Lung (tissue), 11 donors: ENCODE measurements at regions not wholly inside any gene's neighbourhood (a gene's known extent, or its start where the extent isn't known, plus 50 kb on each side); places are given as distances from the start of the nearest gene placed in this dataset.

ENCODE experiments used
- ATAC-seq: fragments of 200-7000 bp; cut with Tn5 transposase; one replicate; pipeline ENCODE4 v1.9.1; 2020; ENCODE audit warnings: moderate number of reproducible peaks; ENCODE audit not compliant: insufficient read depth, low FRiP score
- DNase-seq, 3 donors: peaks; one replicate each; pipeline ENCODE4 v3.0.0-alpha.2; 2013 to 2017
- H3K27ac ChIP-seq, 2 donors: one replicate each; pipeline ENCODE4 v1.5.1; 2013; ENCODE audit warnings: mild to moderate bottlenecking in 2 of 2, moderate library complexity in 2 of 2, control low read depth in 1 of 2, inconsistent platforms in 1 of 2, low read depth in 1 of 2, low read length in 1 of 2
- H3K27me3 ChIP-seq, 3 donors: one replicate each; pipeline ENCODE4 v1.5.1; 2013; ENCODE audit warnings: low read length in 2 of 3; ENCODE audit not compliant: control insufficient read depth in 3 of 3, insufficient read depth in 3 of 3
- H3K36me3 ChIP-seq, 4 donors: one replicate each; pipeline ENCODE4 v1.5.1; 2013; ENCODE audit warnings: low read length in 4 of 4, mild to moderate bottlenecking in 1 of 4, moderate library complexity in 1 of 4; ENCODE audit not compliant: control insufficient read depth in 4 of 4, insufficient read depth in 4 of 4
- H3K4me1 ChIP-seq, 5 donors: one replicate each; pipeline ENCODE4 v1.5.1; 2013; ENCODE audit warnings: low read length in 5 of 5, mild to moderate bottlenecking in 2 of 5, moderate library complexity in 1 of 5; ENCODE audit not compliant: control insufficient read depth in 5 of 5, insufficient read depth in 5 of 5
- H3K4me3 ChIP-seq: one replicate; pipeline ENCODE4 v1.5.1; 2013; ENCODE audit warnings: mild to moderate bottlenecking, control low read depth, moderate library complexity
- H3K9ac ChIP-seq, 2 donors: one replicate each; pipeline ENCODE4 v1.5.1; 2013; ENCODE audit warnings: low read length in 2 of 2, control low read depth in 1 of 2; ENCODE audit not compliant: insufficient read depth in 1 of 2
- H3K9me3 ChIP-seq, 4 donors: one replicate each; pipeline ENCODE4 v1.5.1; 2013; ENCODE audit warnings: low read length in 3 of 4, mild to moderate bottlenecking in 1 of 4, moderate library complexity in 1 of 4; ENCODE audit not compliant: control insufficient read depth in 4 of 4, insufficient read depth in 3 of 4
- WGBS, 2 donors: extraction: QIAGEN DNeasy Blood & Tissue Kit; methylation state at CpG; one replicate each; pipeline ENCODE4 v1.1.7; 2013; 5-methylcytosine and 5-hydroxymethylcytosine counted together
- TF ChIP-seq, protein P1 (sequence below): IDR thresholded peaks from 2 replicates; pipeline ENCODE4 v1.5.1; 2012; ENCODE audit warnings: mild to moderate bottlenecking; ENCODE audit errors: control extremely low read depth, extremely low read depth
- donor health status: control.
- donor health status: control.
- donor health status: Bipolar disorder and iron deficiency.
- donor health status: healthy.
- donor health status: DM: yes; HTN: yes; CAD: no.

DNA sequence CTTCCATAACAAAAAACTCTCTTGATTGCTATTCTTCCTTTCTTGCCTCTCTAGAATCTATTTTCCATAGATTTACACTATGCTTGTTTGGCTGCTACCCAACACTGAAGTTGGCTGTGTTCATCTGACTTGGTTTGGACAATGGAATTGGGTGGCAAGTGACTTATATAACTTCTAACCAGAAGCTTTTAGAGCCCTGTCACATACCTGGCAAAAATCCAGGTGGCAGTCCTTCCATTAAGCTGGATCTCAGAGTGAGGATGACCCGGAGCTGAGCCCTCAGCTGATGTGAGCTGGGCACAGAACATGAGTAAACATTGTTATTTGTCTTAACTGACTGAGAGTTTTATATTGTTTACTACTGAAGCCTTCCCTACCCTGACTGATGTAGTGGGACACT, 225.7 kb downstream of the TLR4 start:
- ATAC-seq: no peak
- H3K4me1 ChIP-seq: no peaks in the 10 kb centered on the region
- no peaks in the 10 kb centered on the region for H3K27me3 ChIP-seq
- TF ChIP-seq, protein P1, sequence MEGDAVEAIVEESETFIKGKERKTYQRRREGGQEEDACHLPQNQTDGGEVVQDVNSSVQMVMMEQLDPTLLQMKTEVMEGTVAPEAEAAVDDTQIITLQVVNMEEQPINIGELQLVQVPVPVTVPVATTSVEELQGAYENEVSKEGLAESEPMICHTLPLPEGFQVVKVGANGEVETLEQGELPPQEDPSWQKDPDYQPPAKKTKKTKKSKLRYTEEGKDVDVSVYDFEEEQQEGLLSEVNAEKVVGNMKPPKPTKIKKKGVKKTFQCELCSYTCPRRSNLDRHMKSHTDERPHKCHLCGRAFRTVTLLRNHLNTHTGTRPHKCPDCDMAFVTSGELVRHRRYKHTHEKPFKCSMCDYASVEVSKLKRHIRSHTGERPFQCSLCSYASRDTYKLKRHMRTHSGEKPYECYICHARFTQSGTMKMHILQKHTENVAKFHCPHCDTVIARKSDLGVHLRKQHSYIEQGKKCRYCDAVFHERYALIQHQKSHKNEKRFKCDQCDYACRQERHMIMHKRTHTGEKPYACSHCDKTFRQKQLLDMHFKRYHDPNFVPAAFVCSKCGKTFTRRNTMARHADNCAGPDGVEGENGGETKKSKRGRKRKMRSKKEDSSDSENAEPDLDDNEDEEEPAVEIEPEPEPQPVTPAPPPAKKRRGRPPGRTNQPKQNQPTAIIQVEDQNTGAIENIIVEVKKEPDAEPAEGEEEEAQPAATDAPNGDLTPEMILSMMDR: no peak
- H3K9ac ChIP-seq: no peak overlapping the region
- no peak overlapping the region for H3K4me3 ChIP-seq
- H3K9me3 ChIP-seq: peaks cover 0 to 3% (median 0%) of the 10 kb centered on the region in 4 donors
- peak in 1 of 3 donors; percentile 1 for DNase-seq
- H3K36me3 ChIP-seq: no peaks in the 10 kb centered on the region
- no peak overlapping the region for H3K27ac ChIP-seq
- 32 to 59% methylated on average over 1 of the region's 1 CpG for WGBS, 2 donors

DNA sequence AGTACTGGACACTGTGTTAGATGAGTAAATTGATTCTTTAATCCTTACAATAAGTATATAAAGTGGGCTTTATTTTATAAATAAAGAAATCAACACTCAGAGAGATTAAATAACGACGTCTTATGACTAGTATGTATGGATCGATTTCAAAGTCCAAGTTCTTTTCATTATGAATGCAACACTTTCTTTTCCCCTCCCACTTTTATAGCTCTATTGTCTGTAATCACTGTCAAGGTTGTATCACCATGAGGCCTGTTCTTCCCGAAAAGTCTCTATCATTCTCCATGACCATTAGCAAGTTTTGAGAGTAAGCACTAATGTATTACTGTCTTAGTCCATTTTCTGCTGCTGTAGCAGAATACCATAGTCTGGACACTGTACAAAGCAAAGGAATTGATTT, 228.4 kb downstream of the TLR4 start:
- Histone ChIP-seq H3K4me1 (no peaks in the 10 kb centered on the region), H3K36me3 (no peaks in the 10 kb centered on the region), H3K27me3 (no peaks in the 10 kb centered on the region), H3K27ac (no peak overlapping the region), H3K9ac (no peak overlapping the region), H3K9me3 (no peaks in the 10 kb centered on the region), H3K4me3 (no peak overlapping the region)
- DNase-seq: no peak
- ATAC-seq: no peak
- TF ChIP-seq, protein P1: no peak
- 94 to 95% methylated on average over 4 of the region's 4 CpGs for WGBS, 2 donors

DNA sequence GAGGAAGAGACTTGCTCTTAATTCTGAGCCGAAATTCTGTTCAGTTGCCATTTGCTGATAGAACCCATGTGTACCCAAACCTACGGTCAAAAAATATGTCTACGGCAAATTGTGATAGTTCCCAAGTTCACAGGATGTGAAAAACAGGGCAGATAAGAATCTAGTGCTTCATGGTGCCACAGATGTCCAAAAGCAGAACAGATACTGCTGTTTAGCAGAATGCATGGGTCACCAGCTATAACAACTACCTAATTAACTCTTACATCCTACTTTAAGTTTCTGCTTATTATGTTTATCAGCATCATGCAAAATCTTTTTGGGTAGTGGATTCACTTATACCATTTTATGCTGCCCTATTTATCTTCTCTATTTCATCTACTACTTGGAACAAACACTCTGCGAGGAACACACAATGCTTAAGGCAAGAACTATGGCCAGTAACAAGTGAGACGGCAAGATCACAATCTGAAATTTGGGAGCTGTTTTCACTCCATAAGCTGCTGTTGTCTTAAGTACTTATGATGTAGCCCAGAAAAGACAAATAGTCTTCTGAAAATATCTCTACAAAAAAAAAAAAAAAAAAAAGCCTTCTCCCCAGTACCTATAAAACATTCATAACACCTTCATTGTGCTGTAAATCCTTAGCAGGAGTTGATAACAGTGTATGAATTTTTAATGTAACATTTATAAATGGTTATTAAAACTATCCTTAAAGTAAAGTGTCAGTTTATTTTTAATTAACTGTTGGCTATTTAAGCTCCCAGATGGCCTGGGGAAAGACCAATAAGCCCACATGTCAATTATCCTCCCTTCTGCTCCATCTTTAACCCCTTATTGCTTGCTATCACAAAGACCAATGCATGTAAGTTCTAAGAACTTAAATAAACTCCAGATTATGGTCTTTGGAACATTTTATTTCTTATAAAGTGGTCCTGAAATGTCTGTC, 232.3 kb downstream of the TLR4 start:
- WGBS, 2 donors: 57 to 72% methylated on average over 5 of the region's 5 CpGs
- no peak overlapping the region for H3K9ac ChIP-seq
- ATAC-seq: no peak
- no peaks in the 10 kb centered on the region for H3K27me3 ChIP-seq
- no peak for DNase-seq
- no peak overlapping the region for H3K27ac ChIP-seq
- H3K36me3 ChIP-seq: no peaks in the 10 kb centered on the region
- H3K9me3 ChIP-seq: no peaks in the 10 kb centered on the region
- TF ChIP-seq, protein P1: no peak
- no peaks in the 10 kb centered on the region for H3K4me1 ChIP-seq
- H3K4me3 ChIP-seq: no peak overlapping the region
